Hepatocyte (in vitro differentiated cells): ENCODE measurements at regions not wholly inside any gene's neighbourhood (a gene's known extent, or its start where the extent isn't known, plus 50 kb on each side); places are given as distances from the start of the nearest gene placed in this dataset.

Source experiments
- DNase-seq: peaks from one replicate; pipeline ENCODE4 v3.0.0-alpha.2; 2016; ENCODE audit warnings: low spot score
- H2AFZ ChIP-seq: fragments of 200-600 bp; sonication (generic); 2 replicates; pipeline ENCODE4 v1.6.0; 2016; ENCODE audit warnings: antibody characterized with exemption, mild to moderate bottlenecking
- H3K27ac ChIP-seq: fragments of 200-600 bp; sonication (generic); 2 replicates; pipeline ENCODE4 v1.5.1; 2016; ENCODE audit warnings: mild to moderate bottlenecking
- H3K27me3 ChIP-seq: fragments of 200-600 bp; sonication (generic); 2 replicates; pipeline ENCODE4 v1.6.1; 2016
- H3K36me3 ChIP-seq: fragments of 200-600 bp; sonication (generic); replicated peaks from 2 replicates; pipeline ENCODE4 v1.5.1; 2016; ENCODE audit warnings: low read depth; ENCODE audit not compliant: insufficient read depth
- H3K4me1 ChIP-seq: fragments of 200-600 bp; sonication (generic); 2 replicates; pipeline ENCODE4 v1.5.1; 2016; ENCODE audit warnings: mild to moderate bottlenecking, moderate library complexity; ENCODE audit not compliant: insufficient read depth
- H3K4me2 ChIP-seq: fragments of 200-600 bp; sonication (generic); 2 replicates; pipeline ENCODE4 v1.6.0; 2016
- H3K4me3 ChIP-seq: fragments of 200-600 bp; sonication (generic); 2 replicates; pipeline ENCODE4 v1.5.1; 2016; ENCODE audit warnings: mild to moderate bottlenecking
- H3K79me2 ChIP-seq: fragments of 200-600 bp; sonication (generic); 2 replicates; pipeline ENCODE4 v1.6.0; 2017; ENCODE audit warnings: mild to moderate bottlenecking
- H3K9me2 ChIP-seq: fragments of 200-600 bp; sonication (generic); replicated peaks from 2 replicates; pipeline ENCODE4 v1.6.0; 2017; ENCODE audit warnings: mild to moderate bottlenecking; ENCODE audit not compliant: insufficient read depth
- H3K9me3 ChIP-seq: fragments of 200-600 bp; sonication (generic); 2 replicates; pipeline ENCODE4 v1.5.1; 2016; ENCODE audit warnings: low read depth, mild to moderate bottlenecking
- H4K20me1 ChIP-seq: fragments of 200-600 bp; sonication (generic); 2 replicates; pipeline ENCODE4 v1.6.0; 2016; ENCODE audit warnings: mild to moderate bottlenecking; ENCODE audit not compliant: insufficient read depth, poor library complexity, severe bottlenecking
- CTCF ChIP-seq: fragments of 200-600 bp; sonication (generic); IDR thresholded peaks from 2 replicates; pipeline ENCODE4 v1.5.1; 2016; ENCODE audit warnings: antibody characterized with exemption, mild to moderate bottlenecking; ENCODE audit not compliant: poor library complexity
- EZH2 ChIP-seq: fragments of 200-600 bp; sonication (generic); IDR thresholded peaks from 2 replicates; pipeline ENCODE4 v1.6.1; 2016; ENCODE audit warnings: antibody characterized with exemption, mild to moderate bottlenecking, borderline replicate concordance
- EZH2phosphoT487 ChIP-seq: fragments of 200-600 bp; sonication (generic); IDR thresholded peaks from one replicate; pipeline ENCODE4 v1.6.1; 2018; ENCODE audit warnings: antibody characterized with exemption, mild to moderate bottlenecking, low read depth, moderate library complexity; ENCODE audit not compliant: unreplicated experiment, severe bottlenecking
- WGBS: methylation state at CpG from one replicate; pipeline ENCODE4 v1.1.6; 2016; ENCODE audit warnings: low lambda C conversion rate; ENCODE audit errors: missing lambda C conversion rate; 5-methylcytosine and 5-hydroxymethylcytosine counted together

- Histone ChIP-seq H3K9me3 (no peaks in the 10 kb centered on the region), H3K36me3 (no peaks in the 10 kb centered on the region), H3K79me2 (no peaks in the 10 kb centered on the region), H3K4me3 (no peak overlapping the region), H2AFZ (no peak overlapping the region), H3K27me3 (no peaks in the 10 kb centered on the region), H3K27ac (no peak overlapping the region), H4K20me1 (no peaks in the 10 kb centered on the region), H3K4me2 (no peak overlapping the region), H3K4me1 (no peaks in the 10 kb centered on the region), H3K9me2 (no peaks in the 10 kb centered on the region)
- DNase-seq = no peak
- TF ChIP-seq EZH2 (no peak), EZH2phosphoT487 (no peak), CTCF (no peak)
- WGBS = 94% methylated on average over 3 of the region's 3 CpGs
These were observed 135.3 kb upstream of the ITGB1 start for GRCh38 chr10:33093362-33093761.

- no peaks in the 10 kb centered on the region for H3K27me3 ChIP-seq
- H3K9me3 ChIP-seq = no peaks in the 10 kb centered on the region
- H2AFZ ChIP-seq = no peak overlapping the region
- no peaks in the 10 kb centered on the region for H3K36me3 ChIP-seq
- DNase-seq = no peak
- 82% methylated on average over 1 of the region's 1 CpG for WGBS
- no peaks in the 10 kb centered on the region for H3K79me2 ChIP-seq
- H4K20me1 ChIP-seq = no peaks in the 10 kb centered on the region
- no peak overlapping the region for H3K4me2 ChIP-seq
- no peak overlapping the region for H3K27ac ChIP-seq
- H3K4me1 ChIP-seq = no peaks in the 10 kb centered on the region
- no peaks in the 10 kb centered on the region for H3K9me2 ChIP-seq
- no peak for TF ChIP-seq EZH2phosphoT487
- TF ChIP-seq EZH2 = no peak
- no peak for TF ChIP-seq CTCF
- H3K4me3 ChIP-seq = no peak overlapping the region
These were observed 134.6 kb upstream of the ITGB1 start for GRCh38 chr10:33092596-33092995.

- no peaks in the 10 kb centered on the region for H3K9me3 ChIP-seq
- H3K9me2 ChIP-seq = no peaks in the 10 kb centered on the region
- H3K4me2 ChIP-seq = no peak overlapping the region
- no peaks in the 10 kb centered on the region for H4K20me1 ChIP-seq
- H3K36me3 ChIP-seq = no peaks in the 10 kb centered on the region
- H3K27ac ChIP-seq = no peak overlapping the region
- H3K79me2 ChIP-seq = no peaks in the 10 kb centered on the region
- 57% methylated on average over 1 of the region's 1 CpG for whole genome bisulfite sequencing
- H3K4me1 ChIP-seq = peaks cover 6% of the 10 kb centered on the region
- H3K4me3 ChIP-seq = no peak overlapping the region
- TF ChIP-seq EZH2phosphoT487 (no peak), CTCF (no peak), EZH2 (no peak)
- H3K27me3 ChIP-seq = no peaks in the 10 kb centered on the region
- no peak overlapping the region for H2AFZ ChIP-seq
- DNase-seq = no peak
These were observed 133.2 kb upstream of the ITGB1 start for GRCh38 chr10:33091201-33091600.

GRCh38 chr10:33088990-33089389, 131.0 kb upstream of the ITGB1 start:
- no peaks in the 10 kb centered on the region for H4K20me1 ChIP-seq
- no peaks in the 10 kb centered on the region for H3K79me2 ChIP-seq
- no peak overlapping the region for H3K27ac ChIP-seq
- no peak for DNase-seq
- 89% methylated on average over 6 of the region's 6 CpGs for WGBS
- H3K36me3 ChIP-seq = no peaks in the 10 kb centered on the region
- no peaks in the 10 kb centered on the region for H3K9me2 ChIP-seq
- no peak overlapping the region for H3K4me3 ChIP-seq
- H3K4me2 ChIP-seq = no peak overlapping the region
- no peaks in the 10 kb centered on the region for H3K9me3 ChIP-seq
- H3K4me1 ChIP-seq = peaks cover 6% of the 10 kb centered on the region
- TF ChIP-seq EZH2phosphoT487 (no peak), CTCF (no peak)
- H3K27me3 ChIP-seq = no peaks in the 10 kb centered on the region
- no peak overlapping the region for H2AFZ ChIP-seq
